ENCODE measurements at regions not wholly inside any gene's neighbourhood (a gene's known extent, or its start where the extent isn't known, plus 50 kb on each side); places are given as distances from the start of the nearest gene placed in this dataset.

GRCh38 chr7:41104631-41105030 is 598.3 kb downstream of the INHBA start:
- no peak for TF ChIP-seq CTCF (IDR thresholded peaks at IDR 0.05; ENCODE audit: poor library complexity, severe bottlenecking)
- no peak for TF ChIP-seq EP300 (conservative IDR thresholded peaks at IDR 0.05; ENCODE audit: poor library complexity, severe bottlenecking)
- no peak for TF ChIP-seq TAF1 (IDR thresholded peaks at IDR 0.05; ENCODE audit: low read depth)
- no peak for TF ChIP-seq SMC3 (conservative IDR thresholded peaks at IDR 0.05; ENCODE audit: poor library complexity)
- no peak for TF ChIP-seq REST (IDR thresholded peaks at IDR 0.05; ENCODE audit: borderline replicate concordance)
- TF ChIP-seq MXI1 (conservative IDR thresholded peaks at IDR 0.05; ENCODE audit: poor library complexity, severe bottlenecking), result no peak
- no peak for TF ChIP-seq POLR2AphosphoS5 (IDR thresholded peaks at IDR 0.05)

Measured in neural cell (in vitro differentiated cells).